IPS-NIHi11 (cell line): ENCODE measurements at regions not wholly inside any gene's neighbourhood (a gene's known extent, or its start where the extent isn't known, plus 50 kb on each side); places are given as distances from the start of the nearest gene placed in this dataset.

ENCODE experiments used
- DNase-seq: peaks from one replicate; pipeline ENCODE4 v3.0.0; 2012; ENCODE audit warnings: mixed read lengths, low spot score

GRCh38 chr2:226431288-226431948 is 368.2 kb downstream of the IRS1 start:
- DNase-seq: no peak

- DNase-seq: no peak
Observed at GRCh38 chr2:226429476-226429875, 370.1 kb downstream of the IRS1 start.

- DNase-seq: no peak
Observed at GRCh38 chr2:226427538-226428307, 371.9 kb downstream of the IRS1 start.

DNA sequence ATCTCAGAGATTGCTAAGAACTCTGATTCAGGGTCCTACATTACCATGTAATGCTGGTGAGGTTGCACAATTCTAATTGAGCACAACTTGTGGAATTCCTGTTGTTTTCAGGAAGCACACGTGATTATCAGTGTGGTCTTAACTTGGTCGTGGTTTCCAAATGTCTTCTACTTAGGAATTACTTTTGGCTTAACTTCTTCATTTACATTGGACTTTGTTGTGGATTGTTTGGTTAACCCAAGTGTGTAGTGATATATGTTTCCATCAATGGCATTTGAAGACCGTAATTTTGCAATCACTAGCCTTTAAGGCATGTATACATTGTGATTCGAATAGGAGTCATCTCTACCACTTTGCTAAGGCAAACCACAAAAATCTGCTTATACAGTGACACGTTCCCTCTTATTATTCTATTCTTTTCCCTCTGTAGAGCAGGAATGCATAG is 373.3 kb downstream of the IRS1 start:
- no peak for DNase-seq

- DNase-seq: no peak
Observed at GRCh38 chr2:226424971-226425370, 374.6 kb downstream of the IRS1 start.

GRCh38 chr2:226423498-226423960 is 376.1 kb downstream of the IRS1 start:
- DNase-seq: no peak

DNA sequence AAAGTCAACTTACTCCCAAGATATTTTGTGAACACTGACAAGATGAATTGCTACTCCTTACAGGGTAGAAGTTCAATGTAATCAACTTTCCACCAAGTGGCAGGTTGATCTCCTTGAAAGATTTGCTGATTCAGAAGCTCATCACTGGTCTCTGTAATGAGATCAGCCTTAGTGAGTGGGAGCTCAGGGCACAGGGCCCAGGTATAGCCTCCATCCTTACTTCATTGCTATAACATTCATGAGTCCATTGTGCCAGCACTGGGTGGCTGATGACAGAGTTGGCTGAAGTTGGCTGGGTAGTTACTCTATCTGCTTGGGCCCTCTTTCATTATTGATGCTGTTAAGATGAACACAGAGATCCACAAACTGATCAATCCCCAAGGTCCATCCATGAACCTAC is 379.0 kb downstream of the IRS1 start:
- DNase-seq: no peak

DNA sequence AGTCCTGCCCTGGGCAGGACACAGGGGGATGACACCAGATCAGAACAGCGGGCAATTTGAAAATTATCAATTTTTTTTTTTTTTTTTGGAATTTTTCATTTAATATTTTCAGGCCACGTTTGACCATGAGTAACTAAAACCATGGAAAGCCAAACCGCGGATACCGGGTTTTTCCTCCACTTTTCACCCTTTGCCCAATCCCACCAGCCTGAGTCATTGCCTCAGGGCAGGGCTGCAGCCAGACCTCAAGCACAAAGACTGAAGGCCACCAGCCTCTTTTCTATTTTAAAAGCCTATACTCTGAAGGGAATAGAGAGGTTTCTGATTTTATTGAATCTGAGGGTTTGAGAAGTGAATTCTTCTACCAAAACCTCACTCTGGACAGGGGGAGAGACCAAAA is 381.1 kb downstream of the IRS1 start:
- DNase-seq: no peak

GRCh38 chr2:226414335-226414734 is 385.3 kb downstream of the IRS1 start:
- no peak for DNase-seq

GRCh38 chr2:226413498-226414130 is 386.0 kb downstream of the IRS1 start:
- DNase-seq: no peak

GRCh38 chr2:226411727-226412360 is 387.8 kb downstream of the IRS1 start:
- DNase-seq: no peak

GRCh38 chr2:226411205-226411604 is 388.4 kb downstream of the IRS1 start:
- no peak for DNase-seq

- no peak for DNase-seq
Observed at GRCh38 chr2:226410247-226410835, 389.3 kb downstream of the IRS1 start.

DNA sequence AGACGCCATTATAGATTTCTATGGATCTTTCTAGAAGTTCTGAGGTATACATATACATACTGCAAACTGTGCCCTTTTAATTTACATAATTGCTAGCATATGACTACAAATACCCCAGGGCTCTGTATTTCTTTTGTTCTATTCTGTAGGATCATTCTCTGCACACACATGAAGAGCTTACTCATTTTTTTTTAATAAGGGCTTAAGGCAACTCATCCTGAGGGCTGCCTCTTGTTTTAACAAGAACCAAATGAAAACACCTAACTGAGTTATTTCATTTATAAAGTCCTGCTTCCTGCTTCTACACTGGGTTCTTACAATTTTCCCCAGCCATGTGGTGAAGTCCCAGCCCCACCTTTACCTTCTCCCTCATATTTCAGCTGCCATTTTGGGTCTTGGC is 390.5 kb downstream of the IRS1 start:
- no peak for DNase-seq

DNA sequence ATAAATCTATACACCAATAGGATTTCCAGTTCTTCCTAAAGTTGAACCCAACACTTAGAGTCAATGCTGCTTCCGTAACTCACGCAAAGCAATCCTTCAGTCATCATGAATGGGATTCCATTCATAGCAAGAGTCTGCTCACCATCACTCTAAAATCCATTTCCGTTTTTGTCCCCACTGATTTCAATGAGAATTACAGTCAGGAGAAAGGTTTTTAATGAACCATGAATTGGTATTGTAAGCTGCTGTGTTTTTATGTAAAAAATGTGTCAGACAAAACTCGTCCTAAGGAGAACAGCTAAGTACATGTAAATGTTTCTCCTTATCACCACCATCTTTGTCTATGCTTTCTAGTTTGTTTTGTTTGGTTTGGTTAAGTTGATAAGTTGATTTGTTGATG is 391.5 kb downstream of the IRS1 start:
- no peak for DNase-seq

DNA sequence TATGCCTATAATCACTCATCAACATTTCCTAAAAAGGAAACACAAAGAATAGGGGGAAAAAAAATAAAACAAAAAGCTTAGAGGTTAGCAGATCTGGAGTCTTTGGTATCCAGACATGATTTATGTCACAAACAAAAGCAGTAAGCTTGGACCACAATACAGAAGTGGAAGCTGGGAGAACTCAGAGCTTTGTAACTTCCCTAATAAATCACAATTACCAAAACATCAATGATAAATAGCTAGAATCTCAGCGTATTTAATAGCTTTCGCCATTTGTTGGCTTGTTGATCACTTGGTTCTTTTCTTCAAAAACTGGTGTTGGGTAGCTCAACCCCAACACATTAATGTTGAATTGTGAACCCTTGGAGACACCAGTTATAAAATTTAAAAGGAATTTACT is 392.5 kb downstream of the IRS1 start:
- DNase-seq: no peak

- DNase-seq: no peak
Observed at GRCh38 chr2:226405465-226405864, 394.2 kb downstream of the IRS1 start.

- DNase-seq: no peak
Observed at GRCh38 chr2:226403369-226403768, 396.3 kb downstream of the IRS1 start.

- DNase-seq: no peak
Observed at GRCh38 chr2:226399006-226399405, 400.6 kb downstream of the IRS1 start.

DNA sequence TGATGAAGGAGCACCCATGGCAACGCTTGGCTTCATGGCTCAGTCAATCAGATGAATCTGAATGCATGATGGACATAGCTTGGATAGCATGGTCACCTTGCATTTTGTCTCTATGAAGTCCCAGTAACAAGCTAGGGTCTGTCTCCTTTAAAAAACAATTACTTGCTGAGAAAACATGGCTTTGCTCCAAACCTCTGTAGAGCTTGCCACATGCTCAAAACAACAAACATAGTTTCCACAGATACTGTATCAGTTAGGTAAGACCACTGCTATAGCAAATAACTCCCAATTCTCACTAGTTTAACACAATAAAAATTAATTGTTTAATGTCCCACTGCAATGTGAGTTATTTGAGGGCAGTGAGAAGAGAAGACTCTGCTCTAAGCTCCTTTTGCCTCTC is 401.0 kb downstream of the IRS1 start:
- no peak for DNase-seq

DNA sequence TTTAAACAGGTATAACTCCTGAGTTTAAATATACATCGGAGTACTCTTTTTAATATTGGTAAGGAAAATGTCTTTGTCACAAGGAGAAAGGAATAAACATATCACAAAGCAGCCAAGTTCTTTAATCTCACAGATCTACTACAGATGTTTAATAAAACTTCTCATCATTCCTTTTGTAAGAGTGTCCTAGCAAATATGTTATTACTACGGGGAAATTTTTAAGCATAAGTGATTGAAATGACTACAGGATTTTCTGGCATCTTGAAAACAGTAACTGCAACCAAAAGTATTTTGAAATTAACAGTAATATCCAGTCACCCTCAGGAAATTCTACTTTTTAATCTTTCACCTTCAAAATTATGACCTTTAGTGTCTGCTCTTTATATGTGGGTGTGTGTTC is 403.1 kb downstream of the IRS1 start:
- DNase-seq: no peak

- DNase-seq: no peak
Observed at GRCh38 chr2:226387499-226387942, 412.1 kb downstream of the IRS1 start.
